Stomach (tissue), 4 donors: ENCODE measurements at regions not wholly inside any gene's neighbourhood (a gene's known extent, or its start where the extent isn't known, plus 50 kb on each side); places are given as distances from the start of the nearest gene placed in this dataset.

Source experiments
- CTCF ChIP-seq, 7 experiments: fragments of 450-650 bp in 4 of 7; fragments of 200-600 bp in 3 of 7; sonication (generic) in 3 of 7; IDR thresholded peaks; one replicate each; pipeline ENCODE4 v1.5.1; 2016 to 2019; ENCODE audit warnings: antibody characterized with exemption in 7 of 7, control low read depth in 2 of 7, mild to moderate bottlenecking in 1 of 7
- POLR2AphosphoS5 ChIP-seq, 3 donors: sonication (generic); formaldehyde crosslinking; IDR thresholded peaks; one replicate each; pipeline ENCODE4 v1.6.1; 2016; ENCODE audit warnings: antibody characterized with exemption in 3 of 3

GRCh38 chrX:69430785-69431184 lies 73.3 kb upstream of the NALF2 start:
- TF ChIP-seq CTCF (IDR thresholded peaks at IDR 0.05) = no peak
- TF ChIP-seq POLR2AphosphoS5 (IDR thresholded peaks at IDR 0.05) = no peak
